ENCODE measurements at regions not wholly inside any gene's neighbourhood (a gene's known extent, or its start where the extent isn't known, plus 50 kb on each side); places are given as distances from the start of the nearest gene placed in this dataset.
A peak's percentile ranks its signal among the peaks of the same experiment; 100 is the strongest.

- DNase-seq, result no peak
Measured at GRCh38 chr3:31157047-31157694, 262.7 kb upstream of the GADL1 start.

GRCh38 chr3:31157893-31158620, 263.6 kb upstream of the GADL1 start:
- no peak for DNase-seq

- no peak for DNase-seq
Measured at GRCh38 chr3:31159331-31160039, 265.0 kb upstream of the GADL1 start.

GRCh38 chr3:31161889-31162288, 267.4 kb upstream of the GADL1 start:
- no peak for DNase-seq

- DNase-seq, result no peak
Measured at GRCh38 chr3:31164381-31164780, 269.9 kb upstream of the GADL1 start.

- peak; percentile 46 for DNase-seq
Measured at GRCh38 chr3:31165399-31165860, 271.0 kb upstream of the GADL1 start.

GRCh38 chr3:31166249-31166885, 271.9 kb upstream of the GADL1 start:
- no peak for DNase-seq

GRCh38 chr3:31167666-31168065, 273.2 kb upstream of the GADL1 start:
- DNase-seq, result no peak

- no peak for DNase-seq
Measured at GRCh38 chr3:31170932-31171670, 276.6 kb upstream of the GADL1 start.

- no peak for DNase-seq
Measured at GRCh38 chr3:31172336-31172735, 277.9 kb upstream of the GADL1 start.

- no peak for DNase-seq
Measured at GRCh38 chr3:31173118-31173718, 278.8 kb upstream of the GADL1 start.

- DNase-seq, result no peak
Measured at GRCh38 chr3:31174079-31174478, 279.6 kb upstream of the GADL1 start.

GRCh38 chr3:31176045-31176444, 281.6 kb upstream of the GADL1 start:
- DNase-seq, result no peak

- no peak for DNase-seq
Measured at GRCh38 chr3:31178467-31178866, 284.0 kb upstream of the GADL1 start.

GRCh38 chr3:31179768-31180167, 285.3 kb upstream of the GADL1 start:
- DNase-seq, result no peak

GRCh38 chr3:31180274-31180673, 285.8 kb upstream of the GADL1 start:
- no peak for DNase-seq

GRCh38 chr3:31181661-31182060, 287.2 kb upstream of the GADL1 start:
- DNase-seq, result no peak

GRCh38 chr3:31182661-31183060, 288.2 kb upstream of the GADL1 start:
- no peak for DNase-seq

- DNase-seq, result no peak
Measured at GRCh38 chr3:31184261-31185061, 290.0 kb upstream of the GADL1 start.

GRCh38 chr3:31185062-31185357, 290.5 kb upstream of the GADL1 start:
- DNase-seq, result no peak

- no peak for DNase-seq
Measured at GRCh38 chr3:31186041-31186440, 291.6 kb upstream of the GADL1 start.

GRCh38 chr3:31187380-31187779, 292.9 kb upstream of the GADL1 start:
- no peak for DNase-seq
